Mesodermal cell (in vitro differentiated cells): ENCODE measurements at regions not wholly inside any gene's neighbourhood (a gene's known extent, or its start where the extent isn't known, plus 50 kb on each side); places are given as distances from the start of the nearest gene placed in this dataset.

Experiments
- H3K27ac ChIP-seq: 2 replicates; pipeline ENCODE4 v1.7.0; 2013; ENCODE audit warnings: mild to moderate bottlenecking, low read depth, low read length, moderate library complexity; ENCODE audit not compliant: severe bottlenecking
- H3K36me3 ChIP-seq: 2 replicates; pipeline ENCODE4 v1.7.1; 2013; ENCODE audit warnings: mild to moderate bottlenecking, low read length, moderate library complexity; ENCODE audit not compliant: control insufficient read depth, insufficient read depth
- H3K4me1 ChIP-seq: one replicate; pipeline ENCODE4 v1.7.1; 2013; ENCODE audit warnings: mild to moderate bottlenecking, low read length; ENCODE audit not compliant: insufficient read depth, control insufficient read depth, poor library complexity, severe bottlenecking
- H3K4me3 ChIP-seq: 2 replicates; pipeline ENCODE4 v1.7.0; 2013; ENCODE audit warnings: low read length, control low read depth, mild to moderate bottlenecking; ENCODE audit not compliant: insufficient read depth, poor library complexity, severe bottlenecking; ENCODE audit errors: extremely low read depth
- H3K9me3 ChIP-seq: 2 replicates; pipeline ENCODE4 v1.7.1; 2013; ENCODE audit warnings: mild to moderate bottlenecking, low read length, moderate library complexity; ENCODE audit not compliant: control insufficient read depth
- WGBS, 2 experiments: methylation state at CpG; one replicate each; pipeline ENCODE4 v1.1.5; 2013; ENCODE audit warnings: missing lambda C conversion rate in 2 of 2; ENCODE audit not compliant: insufficient coverage in 2 of 2; 5-methylcytosine and 5-hydroxymethylcytosine counted together

- Histone ChIP-seq H3K27ac (no peak overlapping the region), H3K9me3 (no peaks in the 10 kb centered on the region)
- WGBS, 2 experiments = no CpG with 5 or more reads among the region's 2 CpGs
These were observed 178.2 kb downstream of the KLF12 start for GRCh38 chr13:73955977-73956500.

GRCh38 chr13:73954808-73955207, 179.4 kb downstream of the KLF12 start:
- no CpG with 5 or more reads among the region's 1 CpG for WGBS, 2 experiments
- Histone ChIP-seq H3K27ac (no peak overlapping the region), H3K9me3 (no peaks in the 10 kb centered on the region), H3K4me1 (peaks cover 10% of the 10 kb centered on the region), H3K36me3 (no peaks in the 10 kb centered on the region), H3K4me3 (no peak overlapping the region)

More at GRCh38 chr13:73955977-73956500, 178.2 kb downstream of the KLF12 start:
- Histone ChIP-seq H3K4me3 (no peak overlapping the region), H3K4me1 (peaks cover 10% of the 10 kb centered on the region), H3K36me3 (no peaks in the 10 kb centered on the region)

- Histone ChIP-seq H3K9me3 (no peaks in the 10 kb centered on the region), H3K4me3 (no peak overlapping the region), H3K27ac (peak overlapping the region; percentile 52), H3K4me1 (peaks cover 10% of the 10 kb centered on the region), H3K36me3 (no peaks in the 10 kb centered on the region)
- 90 to 95% methylated on average over 4 of the region's 4 CpGs for WGBS, 2 experiments
These were observed 181.6 kb downstream of the KLF12 start for GRCh38 chr13:73952648-73953047.

GRCh38 chr13:73948848-73949529, 185.2 kb downstream of the KLF12 start:
- H3K4me1 ChIP-seq = peaks cover 10% of the 10 kb centered on the region
- H3K36me3 ChIP-seq = no peaks in the 10 kb centered on the region
- H3K4me3 ChIP-seq = no peak overlapping the region
- no peak overlapping the region for H3K27ac ChIP-seq
- H3K9me3 ChIP-seq = no peaks in the 10 kb centered on the region
- WGBS, 2 experiments = no CpG with 5 or more reads among the region's 1 CpG

DNA sequence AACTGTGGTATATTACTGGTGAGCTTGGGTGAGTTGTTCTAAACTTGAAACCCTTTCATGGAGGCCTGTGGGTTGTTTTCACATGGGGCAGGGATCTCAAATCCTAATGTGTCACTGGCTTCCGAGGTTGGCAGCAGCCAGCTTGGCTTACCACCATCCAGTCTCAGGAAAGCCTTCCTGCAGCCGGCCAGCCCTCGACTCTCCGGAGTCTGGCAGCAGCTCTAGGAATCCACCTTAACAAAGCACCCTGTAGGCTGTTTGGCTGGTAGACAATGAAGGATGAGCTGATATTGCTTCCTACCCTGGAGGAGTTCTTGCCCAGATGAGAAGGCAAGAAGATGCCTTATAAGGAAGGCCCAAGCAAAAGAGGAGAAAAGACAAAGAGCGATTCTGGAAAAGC, 188.3 kb downstream of the KLF12 start:
- 40% methylated on average over 4 of the region's 5 CpGs; no CpG with 5 or more reads in 1 of the 2 experiments for WGBS, 2 experiments
- Histone ChIP-seq H3K27ac (peak overlapping the region; percentile 29), H3K9me3 (no peaks in the 10 kb centered on the region), H3K4me3 (no peak overlapping the region), H3K36me3 (no peaks in the 10 kb centered on the region), H3K4me1 (no peaks in the 10 kb centered on the region)

- H3K27ac ChIP-seq = no peak overlapping the region
- no CpG with 5 or more reads among the region's 3 CpGs for WGBS, 2 experiments
- H3K4me1 ChIP-seq = no peaks in the 10 kb centered on the region
- H3K36me3 ChIP-seq = no peaks in the 10 kb centered on the region
- no peaks in the 10 kb centered on the region for H3K9me3 ChIP-seq
- H3K4me3 ChIP-seq = no peak overlapping the region
These were observed 188.8 kb downstream of the KLF12 start for GRCh38 chr13:73945382-73945781.

- no peak overlapping the region for H3K27ac ChIP-seq
- no peaks in the 10 kb centered on the region for H3K36me3 ChIP-seq
- no CpG with 5 or more reads among the region's 1 CpG for WGBS, 2 experiments
- H3K4me3 ChIP-seq = no peak overlapping the region
- H3K4me1 ChIP-seq = peaks cover under 1% of the 10 kb centered on the region
- H3K9me3 ChIP-seq = no peaks in the 10 kb centered on the region
These were observed 190.3 kb downstream of the KLF12 start for GRCh38 chr13:73943965-73944233.

GRCh38 chr13:73943137-73943964, 190.9 kb downstream of the KLF12 start:
- Histone ChIP-seq H3K27ac (no peak overlapping the region), H3K9me3 (no peaks in the 10 kb centered on the region), H3K4me3 (no peak overlapping the region), H3K4me1 (peaks cover 6% of the 10 kb centered on the region), H3K36me3 (no peaks in the 10 kb centered on the region)
- 78 to 100% methylated on average over 1 to 2 of the region's 4 CpGs for WGBS, 2 experiments

DNA sequence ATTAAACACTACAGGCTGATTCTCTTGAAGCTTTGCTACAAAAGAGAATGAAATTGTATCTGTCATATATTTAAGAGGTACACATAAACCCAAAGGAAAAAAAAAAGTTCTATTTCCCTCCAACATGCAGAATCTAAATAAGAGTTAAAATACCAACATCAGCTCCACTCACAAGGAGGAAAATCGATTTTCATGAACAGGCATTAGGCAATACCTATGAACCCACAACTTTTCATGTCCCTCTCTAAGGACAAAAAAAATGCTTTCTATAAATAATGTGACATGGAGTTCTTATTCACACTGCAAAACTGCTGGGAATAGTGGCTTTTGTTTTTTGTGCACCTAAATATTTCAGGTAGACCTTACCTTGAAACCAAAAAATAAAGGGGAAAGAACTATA, 192.5 kb downstream of the KLF12 start:
- no peak overlapping the region for H3K4me3 ChIP-seq
- WGBS, 2 experiments = no CpG with 5 or more reads among the region's 1 CpG

DNA sequence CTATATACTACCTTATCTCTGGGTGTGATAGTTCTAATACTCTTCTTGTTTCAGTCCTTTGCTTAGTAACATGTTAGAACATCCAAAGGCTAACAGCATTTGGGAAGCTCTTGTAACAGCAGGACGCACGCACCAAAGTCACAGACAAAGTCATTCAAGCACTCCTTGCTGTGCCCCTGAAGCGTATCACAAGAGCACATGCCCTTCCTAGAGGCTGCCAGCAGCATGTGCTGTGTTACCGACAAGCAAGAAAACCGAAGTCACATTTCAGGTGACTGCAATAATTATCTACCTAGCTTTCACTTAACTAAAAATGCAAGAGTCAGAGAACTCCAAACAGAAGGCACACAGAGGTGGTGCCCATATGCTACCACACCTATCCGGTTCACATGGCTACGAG, 194.1 kb downstream of the KLF12 start:
- Histone ChIP-seq H3K9me3 (no peaks in the 10 kb centered on the region), H3K27ac (no peak overlapping the region), H3K36me3 (no peaks in the 10 kb centered on the region), H3K4me1 (peaks cover 13% of the 10 kb centered on the region), H3K4me3 (no peak overlapping the region)
- WGBS, 2 experiments = 85 to 87% methylated on average over 5 to 6 of the region's 7 CpGs

More for the DNA sequence above, 192.5 kb downstream of the KLF12 start:
- no peaks in the 10 kb centered on the region for H3K9me3 ChIP-seq
- no peaks in the 10 kb centered on the region for H3K36me3 ChIP-seq
- peaks cover 13% of the 10 kb centered on the region for H3K4me1 ChIP-seq
- H3K27ac ChIP-seq = no peak overlapping the region

DNA sequence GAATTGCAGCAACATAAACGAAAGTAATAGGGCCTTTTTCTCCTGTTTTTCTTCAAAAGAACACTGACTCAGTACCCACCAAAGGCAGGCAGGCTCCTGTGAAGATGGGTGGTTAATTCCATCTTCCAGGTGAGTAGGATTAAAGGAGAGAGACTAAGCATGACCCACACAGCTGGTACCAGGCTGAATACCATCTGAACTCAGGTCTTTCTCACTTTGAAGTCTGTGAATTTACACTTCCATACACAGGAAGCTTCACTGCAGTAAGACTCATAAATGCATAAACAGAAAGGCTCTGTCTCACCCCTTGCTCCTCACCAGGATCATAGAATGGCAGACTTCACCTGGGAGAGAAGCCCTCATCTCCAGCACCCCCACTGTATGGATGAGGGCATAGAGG, 194.6 kb downstream of the KLF12 start:
- Histone ChIP-seq H3K36me3 (no peaks in the 10 kb centered on the region), H3K4me1 (peaks cover 13% of the 10 kb centered on the region), H3K27ac (no peak overlapping the region), H3K4me3 (no peak overlapping the region), H3K9me3 (no peaks in the 10 kb centered on the region)
- WGBS, 2 experiments = no CpG with 5 or more reads among the region's 1 CpG
